AG10803 (cell line): ENCODE measurements at regions not wholly inside any gene's neighbourhood (a gene's known extent, or its start where the extent isn't known, plus 50 kb on each side); places are given as distances from the start of the nearest gene placed in this dataset.
A peak's percentile ranks its signal among the peaks of the same experiment; 100 is the strongest.

Experiments
- DNase-seq: peaks from one replicate; pipeline ENCODE4 v3.0.0; 2010; ENCODE audit warnings: low read depth
- H3K4me3 ChIP-seq: 2 replicates; pipeline ENCODE4 v1.5.1; 2011; ENCODE audit warnings: mild to moderate bottlenecking, low read length, control low read depth
- TF ChIP-seq, protein P1 (sequence below): conservative IDR thresholded peaks from 2 replicates; pipeline ENCODE4 v1.5.1; 2011; ENCODE audit warnings: mild to moderate bottlenecking, low read length, control low read depth, inconsistent platforms

- DNase-seq = no peak
- TF ChIP-seq, protein P1, sequence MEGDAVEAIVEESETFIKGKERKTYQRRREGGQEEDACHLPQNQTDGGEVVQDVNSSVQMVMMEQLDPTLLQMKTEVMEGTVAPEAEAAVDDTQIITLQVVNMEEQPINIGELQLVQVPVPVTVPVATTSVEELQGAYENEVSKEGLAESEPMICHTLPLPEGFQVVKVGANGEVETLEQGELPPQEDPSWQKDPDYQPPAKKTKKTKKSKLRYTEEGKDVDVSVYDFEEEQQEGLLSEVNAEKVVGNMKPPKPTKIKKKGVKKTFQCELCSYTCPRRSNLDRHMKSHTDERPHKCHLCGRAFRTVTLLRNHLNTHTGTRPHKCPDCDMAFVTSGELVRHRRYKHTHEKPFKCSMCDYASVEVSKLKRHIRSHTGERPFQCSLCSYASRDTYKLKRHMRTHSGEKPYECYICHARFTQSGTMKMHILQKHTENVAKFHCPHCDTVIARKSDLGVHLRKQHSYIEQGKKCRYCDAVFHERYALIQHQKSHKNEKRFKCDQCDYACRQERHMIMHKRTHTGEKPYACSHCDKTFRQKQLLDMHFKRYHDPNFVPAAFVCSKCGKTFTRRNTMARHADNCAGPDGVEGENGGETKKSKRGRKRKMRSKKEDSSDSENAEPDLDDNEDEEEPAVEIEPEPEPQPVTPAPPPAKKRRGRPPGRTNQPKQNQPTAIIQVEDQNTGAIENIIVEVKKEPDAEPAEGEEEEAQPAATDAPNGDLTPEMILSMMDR = no peak
Measured at GRCh38 chr2:82875858-82876257, 1583.2 kb downstream of the SUCLG1 start.

DNA sequence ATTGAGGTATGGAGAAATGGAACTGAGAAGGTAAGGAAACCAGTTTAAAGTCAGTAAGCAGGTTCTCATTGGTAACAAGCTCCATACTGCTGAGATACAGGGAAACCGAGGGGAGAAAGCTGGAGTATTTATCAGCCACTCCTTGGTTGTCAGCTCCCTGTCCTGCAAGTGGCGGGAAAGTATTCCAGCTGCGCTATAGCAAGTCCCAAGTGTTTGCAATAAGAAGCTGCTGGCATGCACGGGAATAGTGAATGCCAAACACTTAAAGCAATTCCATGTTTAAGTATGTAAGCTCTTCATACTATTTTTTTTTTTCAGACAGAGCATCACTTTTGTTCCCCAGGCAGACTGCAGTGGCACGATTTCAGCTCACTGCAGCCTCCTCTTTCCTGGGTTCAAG is 1601.1 kb downstream of the SUCLG1 start:
- no peak overlapping the region for H3K4me3 ChIP-seq
- no peak for DNase-seq
- TF ChIP-seq, protein P1 = no peak

More at GRCh38 chr2:82875858-82876257, 1583.2 kb downstream of the SUCLG1 start:
- no peak overlapping the region for H3K4me3 ChIP-seq

GRCh38 chr2:82853299-82853698 is 1605.8 kb downstream of the SUCLG1 start:
- TF ChIP-seq, protein P1 = no peak
- no peak for DNase-seq

GRCh38 chr2:82852787-82853186 is 1606.3 kb downstream of the SUCLG1 start:
- DNase-seq = no peak
- TF ChIP-seq, protein P1 = no peak
- no peak overlapping the region for H3K4me3 ChIP-seq

More at GRCh38 chr2:82853299-82853698, 1605.8 kb downstream of the SUCLG1 start:
- H3K4me3 ChIP-seq = no peak overlapping the region

DNA sequence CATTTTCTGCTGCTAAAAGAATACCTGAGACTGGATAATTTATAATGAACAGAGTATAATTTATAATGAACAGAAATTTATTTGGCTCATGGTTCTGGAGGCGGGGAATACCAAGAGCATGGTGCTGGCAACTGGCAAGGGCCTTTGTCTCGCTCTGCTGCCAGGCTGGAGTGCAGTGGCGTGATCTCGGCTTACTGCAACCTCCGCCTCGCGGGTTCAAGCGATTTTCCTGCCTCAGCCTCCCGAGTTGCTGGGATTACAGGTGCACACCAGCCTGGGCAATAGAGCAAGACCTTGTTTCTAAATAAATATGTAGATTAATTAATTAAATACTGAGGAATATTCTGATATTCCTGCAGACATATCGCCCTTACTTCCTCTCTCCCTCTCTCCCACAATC is 1610.8 kb downstream of the SUCLG1 start:
- TF ChIP-seq, protein P1 = no peak
- no peak for DNase-seq
- H3K4me3 ChIP-seq = no peak overlapping the region

GRCh38 chr2:82839036-82839435 is 1620.0 kb downstream of the SUCLG1 start:
- TF ChIP-seq, protein P1 = no peak
- no peak overlapping the region for H3K4me3 ChIP-seq

DNA sequence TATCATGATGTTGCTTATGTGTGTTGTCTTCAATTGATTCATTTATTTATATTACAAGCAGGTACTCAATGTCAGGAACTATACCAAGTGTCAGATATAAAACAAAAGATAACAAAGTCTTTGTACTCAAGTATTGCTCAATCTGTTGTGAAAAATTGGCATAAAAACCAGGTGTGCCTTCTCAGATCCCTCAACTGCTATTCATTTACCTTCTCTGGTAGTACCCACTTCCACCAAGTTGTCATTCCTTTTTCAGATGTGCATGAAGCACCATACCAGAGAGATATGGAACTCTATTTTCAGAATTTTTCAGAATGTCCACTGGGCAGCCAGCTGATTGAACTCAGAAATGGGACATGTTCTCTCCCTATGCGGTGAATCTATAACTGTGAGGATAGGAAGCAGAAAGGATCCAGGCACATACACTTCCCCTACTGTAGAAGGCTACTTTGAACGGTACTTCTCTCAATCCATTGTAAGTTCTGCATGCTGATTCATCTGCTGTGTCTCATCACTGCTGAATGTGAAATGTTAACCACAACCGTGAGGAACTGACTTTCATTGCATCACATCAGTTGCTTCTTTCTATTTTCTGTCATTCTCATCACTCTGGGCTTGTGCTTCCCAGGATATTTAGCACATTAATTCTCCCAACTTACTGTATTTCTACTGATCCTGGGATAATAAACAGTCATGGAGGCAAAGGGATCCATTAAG is 1621.3 kb downstream of the SUCLG1 start:
- peak; percentile 77 for DNase-seq
- TF ChIP-seq, protein P1 = no peak
- no peak overlapping the region for H3K4me3 ChIP-seq

More at GRCh38 chr2:82839036-82839435, 1620.0 kb downstream of the SUCLG1 start:
- no peak for DNase-seq
